Activated CD4-positive, alpha-beta T cell treated with anti-CD3 and anti-CD28 coated beads, Interleukin-10, Interleukin-2, amounts not matched to agents 100 ng/mL and 50 ng/mL, durations not matched to agents 16 hours and 8 hours (primary cell): ENCODE measurements at regions not wholly inside any gene's neighbourhood (a gene's known extent, or its start where the extent isn't known, plus 50 kb on each side); places are given as distances from the start of the nearest gene placed in this dataset.
"Not testable (repeated sequence)": the region's sequence is repeated elsewhere in the genome, so short reads cannot be mapped to it uniquely, and the experiment has no call there.

ENCODE experiments used
- DNase-seq: peaks from one replicate; pipeline ENCODE4 v3.0.0-alpha.2; 2020

DNA sequence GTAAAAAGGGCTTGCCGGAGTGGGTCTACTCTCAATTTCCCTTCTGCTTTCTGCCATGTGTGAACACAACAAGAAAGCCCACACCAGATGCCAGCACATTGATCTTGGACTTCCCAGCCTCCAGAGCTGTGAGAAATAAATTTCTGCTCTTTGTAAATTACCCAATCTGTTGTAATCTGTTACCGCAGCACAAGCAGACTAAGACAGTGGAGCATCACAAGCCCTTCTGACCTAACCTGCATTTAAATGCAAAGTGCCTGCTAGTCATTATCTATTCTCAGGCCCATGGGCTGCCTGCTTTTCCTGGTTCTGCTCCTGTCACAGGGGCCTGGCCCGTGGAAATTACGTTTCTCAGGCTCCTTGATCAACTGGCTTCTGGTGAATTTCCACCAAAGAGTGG is 199.3 kb upstream of the AUTS2 start:
- no peak for DNase-seq

DNA sequence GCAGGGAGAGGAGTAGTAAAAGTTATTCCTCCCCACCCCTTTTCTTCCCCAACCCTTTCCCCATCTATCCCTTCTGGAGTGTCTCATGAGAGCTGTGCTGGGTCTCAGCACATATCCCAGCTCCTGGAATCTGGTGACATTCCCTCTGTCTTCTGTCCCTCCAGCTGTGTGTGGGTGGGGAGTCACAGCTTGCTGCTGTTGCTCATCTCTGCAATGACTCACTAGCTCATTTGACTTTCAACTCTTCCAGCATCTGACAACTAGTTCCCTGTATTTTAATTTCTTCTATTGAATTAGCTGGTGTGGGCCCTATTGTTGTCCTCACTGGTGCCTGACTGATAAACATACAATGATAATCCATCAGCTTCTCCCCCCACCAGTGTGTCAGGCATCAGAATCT is 198.9 kb upstream of the AUTS2 start:
- no peak for DNase-seq

DNA sequence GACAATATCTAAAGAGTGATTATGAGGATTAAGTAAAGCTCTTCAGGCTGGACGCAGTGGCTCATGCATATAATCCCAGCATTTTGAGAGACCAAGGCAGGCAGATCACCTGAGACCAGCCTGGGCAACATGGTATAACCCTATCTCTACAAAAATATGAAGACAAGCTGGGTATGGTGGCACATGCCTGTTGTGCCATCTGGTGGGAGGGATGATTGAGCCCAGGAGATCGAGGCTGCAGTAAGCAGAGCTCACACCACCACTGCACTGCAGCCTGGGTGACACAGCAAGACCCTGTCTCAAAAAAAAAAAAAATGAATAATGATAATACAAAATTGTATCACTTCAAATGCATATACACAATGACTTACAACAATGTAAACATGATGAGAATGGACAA is 195.6 kb upstream of the AUTS2 start:
- no peak for DNase-seq

DNA sequence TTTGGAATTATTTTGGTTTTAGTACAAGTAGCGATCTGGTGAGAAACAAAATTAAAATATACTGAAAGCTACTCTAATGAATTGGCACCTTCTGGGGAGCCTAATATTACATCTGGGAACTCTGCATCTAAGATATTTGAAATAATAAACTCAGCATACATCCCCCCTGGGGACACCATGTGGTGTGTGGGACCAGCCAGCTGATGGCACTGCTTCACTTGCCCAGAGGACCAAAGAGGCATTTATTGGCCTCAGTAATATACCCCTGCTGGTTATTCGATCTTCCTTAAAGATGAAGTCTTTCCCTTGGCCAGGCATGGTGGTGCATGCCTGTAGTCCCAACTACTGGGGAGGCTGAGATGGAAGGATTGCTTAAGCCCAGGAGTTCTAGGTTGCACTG is 195.1 kb upstream of the AUTS2 start:
- DNase-seq = no peak

DNA sequence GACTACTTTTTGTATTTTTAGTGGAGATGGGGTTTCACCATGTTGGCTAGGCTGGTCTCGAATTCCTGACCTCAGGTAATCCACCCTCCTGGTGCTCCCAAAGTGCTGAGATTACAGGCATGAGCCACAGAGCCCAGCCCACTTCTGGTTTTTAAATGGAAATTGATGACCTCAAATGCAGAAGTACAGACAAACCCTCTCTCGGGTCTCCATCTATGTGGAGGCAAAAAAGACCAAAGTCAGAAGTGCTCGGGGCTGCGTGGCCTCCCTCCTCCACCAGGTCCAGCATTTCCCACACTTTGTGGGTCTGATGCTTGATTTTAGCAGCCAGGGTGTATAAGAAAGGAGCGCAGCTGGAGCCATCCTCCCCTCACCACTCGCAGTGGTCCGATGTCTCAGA is 187.3 kb upstream of the AUTS2 start:
- DNase-seq = no peak

DNA sequence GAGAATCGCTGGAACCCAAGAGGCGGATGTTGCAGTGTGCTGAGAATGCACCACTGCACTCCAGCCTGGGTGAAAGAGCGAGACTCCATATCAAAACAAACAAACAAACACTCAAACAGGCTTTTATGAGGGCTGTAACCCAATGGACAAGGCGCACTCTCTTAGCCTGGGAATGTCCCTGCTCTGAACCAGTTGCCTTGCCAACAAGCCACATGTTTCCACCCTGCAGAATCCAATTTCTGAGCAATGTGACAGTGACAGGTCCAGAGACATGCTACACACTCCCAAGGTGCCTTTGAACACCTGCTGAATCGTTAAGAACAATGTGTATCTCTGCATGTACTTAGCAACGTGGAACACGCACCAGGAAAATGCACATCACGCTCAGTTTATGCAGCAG is 186.8 kb upstream of the AUTS2 start:
- no peak for DNase-seq

DNA sequence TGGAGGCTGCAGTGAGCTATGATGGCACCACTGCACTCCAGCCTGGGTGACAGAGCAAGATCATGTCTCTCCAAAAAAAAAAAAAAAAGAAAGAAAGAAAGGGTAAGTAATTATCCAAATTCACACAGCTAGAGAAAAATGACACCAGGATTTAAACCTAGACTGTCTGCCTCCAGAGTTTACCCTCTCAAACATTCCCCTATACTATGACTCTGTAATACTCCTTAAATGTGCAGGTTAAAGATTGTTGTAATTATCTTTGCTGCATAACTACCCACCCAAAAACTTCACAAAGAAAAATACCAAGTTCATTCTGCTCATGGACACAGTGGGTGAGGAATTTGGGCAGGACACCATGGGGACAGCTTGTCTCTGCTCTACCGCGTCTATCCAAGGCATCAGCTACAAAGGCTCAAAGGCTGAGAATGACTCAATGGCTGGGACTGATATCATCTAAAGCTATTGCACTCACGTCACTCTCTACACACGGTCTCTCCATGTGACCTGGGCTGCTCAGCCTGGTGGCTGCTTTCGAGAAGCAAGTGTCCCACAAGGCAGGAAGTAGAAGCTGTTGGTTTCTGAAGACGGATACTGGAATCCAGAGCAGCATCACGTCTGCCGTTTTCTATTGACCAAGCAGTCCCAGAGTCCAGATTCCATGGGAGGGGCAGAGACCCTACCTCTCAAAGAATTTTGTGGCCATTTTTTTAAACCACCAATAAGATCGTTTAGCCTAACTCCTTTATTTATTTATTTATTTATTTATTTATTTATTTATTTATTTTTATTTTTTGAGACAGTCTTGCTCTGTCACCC is 185.7 kb upstream of the AUTS2 start:
- DNase-seq = peak; percentile 38

DNA sequence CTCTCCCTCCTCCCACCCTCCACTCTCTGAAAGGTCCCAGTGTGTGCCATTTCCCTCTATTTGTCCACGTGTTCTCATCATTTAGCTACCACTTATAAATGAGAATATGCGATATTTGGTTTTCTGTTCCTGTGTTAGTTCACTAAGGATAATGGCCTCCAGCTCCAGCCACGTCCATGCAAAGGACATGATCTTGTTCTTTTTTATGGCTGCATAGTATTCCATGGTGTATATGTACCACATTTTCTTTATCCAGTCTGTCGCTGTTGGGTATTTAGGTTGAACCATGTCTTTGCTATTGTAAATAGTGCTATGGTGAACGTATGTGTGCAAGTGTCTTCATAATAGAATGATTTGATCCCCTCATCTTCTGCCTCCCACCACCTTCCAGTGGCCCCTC is 183.7 kb upstream of the AUTS2 start:
- no peak for DNase-seq

DNA sequence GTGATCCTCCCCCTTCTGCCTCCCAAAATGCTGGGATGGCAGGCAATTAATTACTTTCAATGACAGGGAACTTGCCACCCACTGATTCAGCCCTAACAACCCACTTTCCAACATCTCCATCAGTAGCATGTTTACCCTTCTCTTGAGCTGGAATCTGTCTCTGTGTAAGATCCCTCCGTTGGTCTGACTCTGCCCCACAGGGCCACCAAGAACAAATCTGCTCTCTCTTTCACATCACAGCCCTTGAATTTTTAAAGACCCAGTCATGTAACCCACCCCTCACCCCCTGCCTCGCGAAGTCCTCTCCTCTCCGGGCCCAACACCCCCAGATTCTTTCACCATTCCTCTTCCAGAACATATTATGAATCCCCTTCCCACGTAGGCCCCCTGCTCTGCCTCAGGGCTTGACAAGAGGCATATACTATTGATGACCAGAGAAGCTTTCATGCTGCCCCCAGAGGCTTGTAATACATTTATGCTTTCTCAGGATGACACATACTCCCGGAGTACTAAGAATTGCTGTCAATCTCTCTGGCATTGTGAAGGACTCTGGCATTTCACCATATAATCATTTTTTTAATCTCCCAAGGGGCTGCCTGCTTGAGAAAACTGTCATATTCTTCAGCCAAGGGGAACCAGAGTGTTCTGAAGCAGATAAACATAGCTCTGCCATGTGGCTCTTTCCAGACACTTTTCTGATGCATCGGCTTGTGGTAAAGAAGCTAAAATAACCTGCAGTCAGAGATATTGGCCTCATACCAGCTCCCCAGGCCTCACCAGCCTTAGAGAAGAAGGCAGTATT is 179.2 kb upstream of the AUTS2 start:
- DNase-seq = no peak

DNA sequence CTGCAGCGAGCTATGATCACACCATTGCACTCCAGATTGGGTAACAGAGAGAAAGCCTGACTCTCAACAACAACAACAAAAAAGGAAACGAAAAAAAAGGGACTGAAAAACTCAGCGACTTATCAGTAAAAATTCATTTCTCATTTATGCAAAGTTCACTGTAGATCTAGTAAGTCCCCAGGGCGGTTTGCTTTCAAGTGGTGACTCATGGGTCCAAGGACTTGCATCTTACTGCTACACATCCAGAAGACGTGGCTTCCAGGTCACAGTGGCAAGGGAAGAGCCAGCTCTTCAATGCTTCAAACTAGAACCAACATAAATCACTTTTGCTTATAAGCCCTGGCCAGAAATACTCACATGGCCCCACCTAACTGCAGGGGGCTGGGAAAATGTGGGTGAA is 178.3 kb upstream of the AUTS2 start:
- DNase-seq = no peak

DNA sequence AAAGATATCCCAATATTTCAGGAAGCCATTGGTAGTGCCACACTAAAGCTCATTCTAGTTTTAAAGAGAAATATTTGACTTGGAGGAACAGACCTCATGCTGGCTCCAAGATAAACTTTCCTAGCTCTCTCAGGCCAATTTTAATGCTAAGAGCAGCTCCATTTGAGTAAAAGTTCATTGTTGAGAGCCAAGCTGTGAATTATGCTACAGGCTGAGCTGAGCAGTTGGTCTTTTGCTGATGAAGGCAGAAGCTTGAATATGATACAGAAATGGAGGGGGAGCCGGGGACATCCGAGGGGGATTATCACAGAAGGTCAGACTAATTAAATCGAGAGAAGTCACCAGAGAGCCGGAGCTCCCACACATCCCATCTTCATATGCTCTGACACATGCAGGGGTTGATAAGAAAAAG is 175.7 kb upstream of the AUTS2 start:
- no peak for DNase-seq

DNA sequence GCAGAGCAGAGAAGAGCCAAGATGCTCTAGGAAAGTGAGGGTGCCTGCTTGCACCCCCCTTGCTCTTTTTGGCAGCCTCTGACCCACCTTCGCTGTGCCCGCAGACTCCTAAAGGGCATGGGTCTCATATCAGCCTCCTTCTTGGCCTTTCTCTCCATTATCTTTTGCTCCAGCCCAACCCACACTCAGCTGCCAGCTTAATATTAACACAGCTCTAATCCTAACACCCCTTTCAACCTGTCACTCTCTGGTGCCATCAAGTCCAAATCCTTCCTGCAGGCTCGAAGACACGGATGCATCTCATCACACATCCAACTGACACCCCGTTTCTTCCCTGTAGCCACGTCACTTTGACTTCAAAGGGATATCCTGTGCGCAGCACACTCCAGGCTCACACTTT is 171.6 kb upstream of the AUTS2 start:
- DNase-seq = no peak

DNA sequence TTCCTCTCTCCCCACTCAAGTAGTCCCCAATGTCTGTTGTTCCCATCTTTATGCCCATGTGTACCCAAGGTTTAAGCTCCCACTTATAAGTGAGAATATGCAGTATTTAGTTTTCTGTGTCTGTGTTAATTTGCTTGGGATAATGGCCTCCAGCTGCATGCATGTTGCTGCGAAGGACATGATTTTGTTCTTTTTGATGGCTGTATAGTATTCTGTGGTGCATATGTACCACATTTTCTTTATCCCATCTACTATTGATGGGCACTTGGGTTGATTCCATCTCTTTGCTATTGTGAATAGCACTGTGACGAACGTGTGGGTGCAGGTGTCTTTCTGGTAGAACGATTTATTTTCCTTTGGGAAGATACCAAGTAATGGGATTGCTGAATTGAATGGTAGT is 170.2 kb upstream of the AUTS2 start:
- DNase-seq = no peak

DNA sequence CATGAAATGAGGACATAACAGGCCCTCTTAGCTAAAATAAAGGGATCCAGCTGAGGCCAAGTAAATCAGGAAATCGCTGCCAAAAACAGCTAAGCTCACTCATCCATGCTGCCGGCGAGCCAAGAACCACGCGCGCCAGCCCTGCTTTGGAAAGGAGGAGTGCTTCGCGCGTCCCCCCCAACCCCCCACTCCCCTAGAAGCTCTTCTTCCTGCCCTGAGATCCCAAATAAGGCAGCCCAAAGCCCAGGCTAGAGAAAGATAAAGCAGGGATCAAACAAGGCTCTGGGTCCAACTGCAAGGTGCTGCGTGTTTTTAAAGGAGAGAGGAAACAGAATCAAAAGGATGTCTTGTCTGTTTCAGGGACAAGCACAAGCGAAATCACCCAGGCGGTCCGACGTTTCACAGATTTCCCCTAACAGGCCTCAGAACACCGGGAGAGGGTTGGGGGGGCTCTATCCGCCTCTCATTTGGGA is 168.3 kb upstream of the AUTS2 start:
- DNase-seq = no peak

DNA sequence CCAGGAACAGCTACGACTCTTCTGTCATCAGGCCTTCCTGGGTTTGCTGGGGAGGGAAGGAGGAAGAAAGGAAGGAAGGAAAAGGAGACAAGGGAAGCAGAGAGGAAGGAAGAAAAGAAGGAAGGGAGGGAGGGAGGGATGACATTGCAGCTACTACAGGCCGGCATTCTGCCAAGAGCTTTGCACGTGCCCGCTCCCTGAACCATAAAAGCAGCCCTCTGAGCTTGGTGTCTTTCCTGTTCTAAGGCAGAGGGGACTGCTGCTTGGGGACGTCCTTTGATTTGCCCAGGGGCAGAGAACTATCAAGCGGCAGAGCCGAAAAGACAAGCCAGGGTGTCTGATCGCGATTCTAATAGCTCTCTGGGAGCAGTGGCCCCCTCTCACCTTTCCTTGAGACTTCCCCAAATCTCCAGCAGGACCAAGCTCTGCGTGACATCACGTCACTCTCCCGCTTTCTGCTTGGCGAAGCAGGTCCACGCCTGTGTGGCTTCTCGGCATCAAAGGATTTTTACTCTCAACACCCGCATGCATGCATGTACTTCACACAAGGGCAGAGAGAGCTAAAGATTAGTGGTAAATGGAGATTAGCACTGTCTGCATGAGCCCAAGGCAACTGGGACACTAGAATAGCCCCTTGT is 167.8 kb upstream of the AUTS2 start:
- no peak for DNase-seq

DNA sequence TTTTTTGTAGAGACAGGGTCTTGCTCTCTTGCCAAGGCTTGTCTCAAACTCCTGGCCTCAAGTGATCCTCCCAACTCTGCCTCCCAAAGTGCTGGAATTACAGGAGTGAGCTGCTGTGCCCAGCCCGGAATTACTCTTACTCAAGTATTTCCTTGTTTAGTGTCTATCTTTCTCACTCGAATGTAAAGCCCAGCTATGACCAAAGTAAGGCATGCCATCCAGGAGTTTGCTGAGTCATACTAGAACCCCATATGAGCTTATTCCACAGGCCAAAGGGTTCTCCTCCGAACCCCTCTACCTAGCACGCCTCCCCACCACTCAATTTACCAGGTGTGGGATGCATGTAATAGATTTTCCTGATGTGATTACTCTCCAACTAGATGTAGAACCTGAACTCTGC is 166.6 kb upstream of the AUTS2 start:
- no peak for DNase-seq

DNA sequence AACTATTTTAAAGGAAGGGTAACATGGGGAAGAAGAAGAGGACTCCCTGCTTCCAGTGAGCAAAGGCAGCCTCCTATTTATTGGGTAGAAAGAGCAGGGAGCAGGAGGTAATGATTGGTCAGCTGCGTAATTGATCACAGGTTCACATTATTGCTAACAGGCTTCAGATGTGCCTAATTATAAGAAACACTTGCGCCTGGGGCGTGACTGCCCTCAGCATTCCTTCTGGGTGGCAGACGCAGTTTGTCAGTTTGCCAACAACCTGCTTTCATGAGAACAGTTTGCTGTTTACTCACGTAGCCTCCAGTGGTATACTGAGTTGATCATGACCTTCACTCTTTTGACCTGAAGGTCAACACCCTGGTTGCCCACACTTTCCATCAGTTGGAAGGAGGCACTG is 166.0 kb upstream of the AUTS2 start:
- not testable (repeated sequence) for DNase-seq

DNA sequence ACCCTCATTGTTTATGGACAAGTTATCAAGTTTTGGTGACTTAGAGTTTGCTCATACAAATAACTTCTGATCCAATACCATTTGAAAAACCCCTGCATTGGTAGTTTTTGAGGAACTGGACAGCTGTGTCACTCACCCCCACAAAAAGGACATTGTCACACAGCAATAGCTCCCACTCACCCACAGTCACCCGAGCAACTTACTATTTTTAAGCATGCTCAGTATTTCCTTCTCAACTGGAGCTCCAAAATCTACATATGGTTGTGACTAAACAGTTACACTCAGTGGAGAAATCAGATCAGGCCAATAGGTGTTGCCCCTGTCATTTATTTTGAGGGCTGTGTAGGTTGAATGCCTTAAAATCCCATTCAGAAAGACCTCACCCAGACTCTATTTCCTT is 165.2 kb upstream of the AUTS2 start:
- DNase-seq = no peak

DNA sequence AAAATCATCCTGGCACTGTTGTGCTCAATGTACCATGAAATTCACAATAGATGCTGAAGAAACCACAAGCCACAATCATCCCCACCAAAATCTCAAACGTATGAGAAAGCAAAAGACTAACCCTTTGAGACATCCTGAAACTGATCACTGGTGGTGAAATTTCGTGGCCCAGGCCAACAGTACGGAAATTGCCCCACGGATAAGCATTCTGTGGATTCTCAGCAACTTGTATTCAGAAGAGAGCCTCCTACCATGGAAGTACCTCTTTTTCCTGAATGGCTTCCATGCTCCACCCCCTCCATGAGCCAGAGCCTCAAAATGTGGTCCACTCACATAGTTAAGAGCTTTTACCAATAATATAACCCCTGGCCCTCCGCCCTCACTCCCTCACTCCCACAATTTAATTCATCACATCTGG is 163.9 kb upstream of the AUTS2 start:
- DNase-seq = peak; percentile 25

DNA sequence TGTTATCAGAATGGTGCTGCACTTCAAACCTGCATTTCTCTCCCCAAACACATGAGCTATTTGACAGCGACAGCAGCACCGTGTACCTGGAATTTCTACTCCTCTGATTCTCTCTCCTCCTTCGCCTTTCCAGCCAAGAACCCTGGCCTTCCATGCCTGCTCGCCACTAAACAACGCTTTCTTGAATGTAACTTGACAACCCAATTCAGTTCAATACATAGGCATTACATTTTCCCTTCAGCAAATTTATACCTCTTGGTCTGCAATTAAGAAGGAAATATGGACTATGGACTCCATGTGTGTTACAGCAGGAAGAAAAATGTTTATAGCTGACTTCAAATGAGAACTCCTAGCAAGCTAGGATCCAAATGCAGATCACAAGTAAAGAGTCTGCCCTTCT is 162.6 kb upstream of the AUTS2 start:
- DNase-seq = no peak

DNA sequence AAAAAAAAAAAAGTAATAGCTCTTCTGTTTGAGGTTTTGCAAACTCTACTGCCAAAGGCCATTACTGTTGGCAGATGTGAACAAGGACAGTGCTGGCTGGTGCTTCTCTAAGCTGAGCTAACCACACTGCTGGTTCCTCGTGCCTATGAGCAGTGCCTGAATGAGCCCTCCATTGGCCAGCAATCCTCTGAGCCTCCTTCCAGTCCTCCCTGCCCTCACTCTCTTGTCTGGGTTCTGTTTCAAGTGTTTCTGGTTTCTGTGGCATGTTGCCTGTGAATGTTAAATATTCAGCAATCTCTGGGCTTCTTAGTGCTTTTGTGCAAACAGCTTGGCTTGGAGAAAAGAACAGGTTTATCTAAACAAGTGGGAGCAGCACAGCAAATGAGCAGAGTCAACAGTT is 161.3 kb upstream of the AUTS2 start:
- no peak for DNase-seq

DNA sequence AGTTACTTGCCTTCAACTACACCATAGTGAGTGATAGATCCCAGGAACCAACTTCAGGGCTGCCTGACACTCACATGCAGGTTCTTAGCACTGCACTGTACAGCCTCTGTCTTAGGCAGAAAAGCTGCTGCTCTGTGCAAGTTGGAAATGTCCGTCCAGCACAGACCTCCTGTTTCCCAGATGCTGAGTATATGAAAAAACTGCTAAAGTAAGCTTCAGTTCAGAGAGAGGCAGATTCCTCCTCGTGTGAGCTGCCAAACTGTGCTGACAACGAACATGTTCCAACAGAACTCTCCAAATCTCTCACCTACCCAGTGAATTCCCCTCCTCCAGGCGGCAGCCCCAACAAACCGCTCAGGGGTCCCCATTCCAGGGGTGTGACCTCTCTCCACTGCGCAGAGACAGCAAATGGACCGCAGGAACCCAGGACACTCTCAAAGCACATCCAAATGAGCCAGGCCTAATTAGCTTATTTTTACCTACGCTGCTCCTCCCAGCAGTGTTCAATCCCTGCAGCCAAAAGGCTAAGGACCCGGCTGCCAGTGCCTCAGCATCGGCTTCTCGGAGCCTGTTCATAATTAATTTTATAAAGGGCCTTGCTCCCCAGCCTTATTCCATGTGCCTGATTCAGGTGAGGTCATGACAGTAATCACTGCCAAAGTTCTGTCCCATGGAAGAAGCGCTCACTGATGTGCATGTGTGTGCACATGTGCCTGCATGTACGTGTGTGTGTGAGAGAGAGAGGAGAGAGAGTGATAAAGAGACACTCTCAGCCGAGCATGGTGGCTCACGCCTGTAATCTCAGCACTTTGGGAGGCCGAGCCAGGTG is 159.5 kb upstream of the AUTS2 start:
- no peak for DNase-seq
